Body of pancreas (tissue), 4 donors: ENCODE measurements at regions not wholly inside any gene's neighbourhood (a gene's known extent, or its start where the extent isn't known, plus 50 kb on each side); places are given as distances from the start of the nearest gene placed in this dataset.

Experiments
- POLR2A ChIP-seq, 3 donors: fragments of 450-650 bp; IDR thresholded peaks; one replicate each; pipeline ENCODE4 v1.6.1; 2016; ENCODE audit warnings: antibody characterized with exemption in 3 of 3, mild to moderate bottlenecking in 2 of 3
- TF ChIP-seq, protein P1 (sequence below), 7 experiments: fragments of 450-650 bp in 4 of 7; fragments of 200-600 bp in 3 of 7; sonication (generic) in 3 of 7; IDR thresholded peaks; one replicate each; pipeline ENCODE4 v1.5.1; 2016 to 2019; ENCODE audit warnings: antibody characterized with exemption in 7 of 7

DNA sequence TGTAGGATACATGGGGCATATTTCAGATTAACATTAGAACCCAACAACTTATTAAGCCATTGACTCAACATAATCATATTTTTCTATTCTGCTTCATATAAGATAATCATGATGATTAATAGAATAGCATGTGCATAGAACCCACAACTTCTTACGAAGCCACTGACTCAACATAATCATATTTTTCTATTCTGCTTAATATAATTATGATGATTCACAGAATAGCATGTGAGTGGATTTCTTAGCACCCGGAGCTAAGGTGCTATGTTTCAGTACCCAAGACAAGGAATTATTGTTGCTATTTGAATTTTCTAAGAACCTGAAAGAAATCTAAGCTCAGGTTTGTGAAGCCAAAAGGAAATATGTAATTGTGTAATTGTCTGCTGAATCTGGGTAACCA is 96.8 kb downstream of the TENT5A start:
- TF ChIP-seq, protein P1, sequence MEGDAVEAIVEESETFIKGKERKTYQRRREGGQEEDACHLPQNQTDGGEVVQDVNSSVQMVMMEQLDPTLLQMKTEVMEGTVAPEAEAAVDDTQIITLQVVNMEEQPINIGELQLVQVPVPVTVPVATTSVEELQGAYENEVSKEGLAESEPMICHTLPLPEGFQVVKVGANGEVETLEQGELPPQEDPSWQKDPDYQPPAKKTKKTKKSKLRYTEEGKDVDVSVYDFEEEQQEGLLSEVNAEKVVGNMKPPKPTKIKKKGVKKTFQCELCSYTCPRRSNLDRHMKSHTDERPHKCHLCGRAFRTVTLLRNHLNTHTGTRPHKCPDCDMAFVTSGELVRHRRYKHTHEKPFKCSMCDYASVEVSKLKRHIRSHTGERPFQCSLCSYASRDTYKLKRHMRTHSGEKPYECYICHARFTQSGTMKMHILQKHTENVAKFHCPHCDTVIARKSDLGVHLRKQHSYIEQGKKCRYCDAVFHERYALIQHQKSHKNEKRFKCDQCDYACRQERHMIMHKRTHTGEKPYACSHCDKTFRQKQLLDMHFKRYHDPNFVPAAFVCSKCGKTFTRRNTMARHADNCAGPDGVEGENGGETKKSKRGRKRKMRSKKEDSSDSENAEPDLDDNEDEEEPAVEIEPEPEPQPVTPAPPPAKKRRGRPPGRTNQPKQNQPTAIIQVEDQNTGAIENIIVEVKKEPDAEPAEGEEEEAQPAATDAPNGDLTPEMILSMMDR (IDR thresholded peaks at IDR 0.05) = no peak
- TF ChIP-seq POLR2A (IDR thresholded peaks at IDR 0.05) = no peak
